ENCODE measurements at regions not wholly inside any gene's neighbourhood (a gene's known extent, or its start where the extent isn't known, plus 50 kb on each side); places are given as distances from the start of the nearest gene placed in this dataset.

DNA sequence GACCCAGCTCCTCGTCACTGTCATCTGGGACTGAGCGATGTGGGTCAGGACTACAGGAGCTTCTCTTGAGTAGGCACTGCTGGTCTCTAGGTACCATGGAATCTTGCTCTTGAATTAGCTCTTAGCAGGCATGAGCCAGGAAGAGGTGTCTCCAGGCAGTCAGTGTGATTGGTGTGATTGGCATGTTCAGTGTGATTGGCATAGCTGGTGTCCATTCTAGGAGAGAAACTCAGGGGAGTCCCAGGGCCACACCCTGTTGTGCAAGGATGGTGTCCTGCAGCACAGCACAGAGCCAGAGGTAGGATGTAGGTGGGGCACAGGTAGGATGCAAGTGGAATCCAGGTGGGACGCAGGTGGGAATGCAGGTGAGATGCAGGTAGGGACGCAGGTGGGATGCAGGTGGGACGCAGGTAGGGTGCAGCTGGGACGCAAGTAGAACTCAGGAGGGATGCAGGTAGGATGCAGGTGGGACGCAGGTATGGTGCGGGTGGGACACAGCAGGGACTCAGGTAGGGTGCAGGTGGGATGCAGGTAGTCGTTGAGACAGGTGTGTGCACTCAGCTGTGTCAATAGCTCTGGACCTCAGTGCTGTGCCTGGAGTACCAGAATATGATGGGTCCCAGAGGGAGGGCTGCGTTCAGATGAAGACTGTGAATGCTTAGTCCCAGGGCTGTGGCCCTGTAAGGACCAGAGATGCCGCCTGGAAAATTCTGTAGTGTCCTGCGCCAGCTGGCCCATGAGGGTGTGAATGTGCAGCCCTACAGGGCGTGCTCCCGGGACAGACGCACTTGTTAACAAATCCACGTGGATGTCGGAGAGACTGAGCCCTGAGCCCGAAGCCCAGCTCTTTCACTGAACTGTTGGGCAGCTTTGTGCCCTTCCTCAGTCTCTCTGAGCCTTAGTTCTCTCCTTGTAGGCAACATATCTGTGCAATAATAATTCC lies 248.2 kb upstream of the PITRM1 start:
- no peak for DNase-seq

DNA sequence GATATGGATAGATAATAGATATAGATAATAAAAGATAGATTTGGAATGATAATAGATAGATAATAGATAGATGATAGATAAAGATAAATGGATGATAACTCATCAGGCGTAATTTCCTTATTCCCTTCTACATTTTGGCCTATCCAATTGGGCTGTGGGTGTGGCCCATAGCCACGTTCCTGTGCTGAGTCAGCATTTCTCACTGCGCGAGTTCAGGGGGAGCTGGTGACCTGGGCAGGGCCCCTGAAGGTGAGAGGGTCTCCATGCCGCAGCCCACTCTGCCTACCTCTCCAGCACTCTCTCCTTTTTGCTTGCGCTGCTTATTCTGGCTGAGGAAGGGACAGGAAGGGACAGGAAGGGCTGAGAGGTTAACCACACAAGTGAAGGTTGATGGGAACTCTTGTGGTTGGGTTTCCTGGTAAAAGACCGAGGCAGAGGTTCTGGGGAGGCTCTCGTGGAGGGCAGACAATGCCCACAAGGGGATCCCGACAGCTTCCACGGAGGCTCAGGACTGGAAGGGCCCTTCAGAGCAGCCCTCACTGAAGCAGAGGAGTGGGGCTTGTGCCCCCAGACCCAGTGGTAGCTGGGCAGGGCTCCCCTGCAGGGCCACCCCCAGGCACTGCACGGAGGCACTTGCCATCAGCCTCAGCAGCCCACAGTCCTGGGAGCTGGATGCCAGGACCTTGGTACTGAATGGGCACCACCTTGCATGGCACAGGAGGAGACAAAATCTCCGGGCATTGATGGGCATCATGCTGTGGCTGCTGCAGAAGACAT lies 247.3 kb upstream of the PITRM1 start:
- no peak for DNase-seq

- DNase-seq = no peak
Measured at GRCh38 chr10:3418926-3419325, 246.3 kb upstream of the PITRM1 start.

DNA sequence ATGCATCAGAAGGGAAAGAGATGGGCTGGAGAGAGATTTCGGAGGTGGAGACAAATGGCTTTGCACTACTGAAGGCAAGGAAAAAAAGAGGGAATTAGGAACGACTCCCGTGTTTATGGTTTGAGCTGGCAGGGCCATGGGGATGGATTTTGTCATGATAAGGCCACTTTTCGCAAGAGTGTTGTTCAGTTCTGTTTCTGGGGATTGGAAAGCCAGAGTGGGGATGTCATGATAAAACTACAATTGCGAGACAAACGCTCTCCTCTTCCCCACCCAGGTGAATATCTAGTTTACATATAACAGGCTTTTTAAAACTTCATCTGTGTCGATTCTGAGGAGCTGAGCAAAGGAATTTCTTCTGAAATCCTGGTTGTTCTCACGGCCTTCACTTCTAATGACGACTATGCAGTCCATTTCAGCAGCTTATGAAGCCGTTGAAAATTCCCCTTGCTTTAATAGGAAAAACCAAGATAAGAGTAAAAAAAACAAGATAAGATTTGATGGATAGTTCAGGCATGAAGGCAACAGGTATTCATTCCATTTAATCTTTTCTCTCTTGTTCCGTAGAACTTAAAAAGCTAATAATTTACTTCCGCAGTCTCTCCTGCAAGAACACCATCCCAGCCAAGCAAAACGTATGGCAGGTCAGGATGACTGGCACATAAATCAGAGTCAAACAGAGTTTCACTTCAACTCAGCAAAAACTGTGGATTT lies 245.6 kb upstream of the PITRM1 start:
- DNase-seq = no peak

- no peak for DNase-seq
Measured at GRCh38 chr10:3417096-3417495, 244.5 kb upstream of the PITRM1 start.

DNA sequence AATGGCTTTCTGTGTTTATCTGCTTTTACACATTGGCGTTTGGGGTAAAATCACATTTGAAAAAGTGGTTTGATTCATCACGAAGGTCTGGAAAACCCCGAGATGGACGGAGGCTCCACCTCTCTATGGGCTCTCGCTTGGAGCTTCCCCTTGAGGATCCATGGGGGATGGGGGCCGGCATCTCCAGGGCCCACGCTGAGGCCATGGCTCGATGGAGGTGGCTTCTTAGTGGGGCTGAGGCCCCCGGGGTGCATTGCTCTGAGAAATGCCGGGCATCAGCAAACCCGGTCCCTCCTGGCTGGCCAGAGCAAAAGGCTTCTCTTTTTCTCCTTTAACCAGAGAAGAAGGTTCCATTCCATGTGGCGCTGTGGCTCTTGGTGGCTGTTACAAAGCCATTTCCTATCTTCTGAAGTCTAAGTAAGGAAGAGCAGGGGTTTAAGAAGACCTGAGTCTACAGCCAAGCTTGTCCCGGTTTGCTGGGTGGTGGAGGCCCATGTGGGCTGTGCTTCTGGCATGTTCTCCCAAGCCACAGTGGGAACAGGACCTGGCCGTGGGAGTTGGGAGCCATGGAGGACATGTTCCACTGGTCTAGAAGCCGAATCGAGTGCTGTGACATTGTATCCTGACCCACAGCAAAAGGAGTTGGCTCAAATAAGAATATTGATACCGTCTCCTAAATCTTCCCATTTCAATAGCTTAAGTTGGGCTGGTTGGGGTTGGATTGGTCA lies 243.5 kb upstream of the PITRM1 start:
- DNase-seq = no peak

GRCh38 chr10:3415038-3415736 lies 242.6 kb upstream of the PITRM1 start:
- DNase-seq = no peak

DNA sequence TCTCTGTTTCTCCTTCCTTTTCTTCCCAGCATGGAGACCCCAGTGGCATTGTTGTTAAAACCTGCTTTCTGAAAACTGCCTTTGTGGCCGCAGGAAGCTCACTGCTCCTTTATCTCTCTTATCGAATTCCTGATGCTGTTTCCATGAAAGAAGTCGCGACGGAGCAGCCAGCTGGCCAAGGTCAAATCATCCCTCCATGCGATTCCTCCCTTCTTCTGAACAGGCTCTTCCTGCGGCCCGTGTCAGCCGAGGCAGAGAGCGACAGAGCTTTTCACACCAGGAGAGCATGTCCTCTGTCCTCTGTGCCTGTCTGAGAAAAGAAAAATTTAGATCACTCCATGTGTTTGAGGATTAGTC lies 242.1 kb upstream of the PITRM1 start:
- DNase-seq = no peak

GRCh38 chr10:3413937-3414666 lies 241.5 kb upstream of the PITRM1 start:
- no peak for DNase-seq

DNA sequence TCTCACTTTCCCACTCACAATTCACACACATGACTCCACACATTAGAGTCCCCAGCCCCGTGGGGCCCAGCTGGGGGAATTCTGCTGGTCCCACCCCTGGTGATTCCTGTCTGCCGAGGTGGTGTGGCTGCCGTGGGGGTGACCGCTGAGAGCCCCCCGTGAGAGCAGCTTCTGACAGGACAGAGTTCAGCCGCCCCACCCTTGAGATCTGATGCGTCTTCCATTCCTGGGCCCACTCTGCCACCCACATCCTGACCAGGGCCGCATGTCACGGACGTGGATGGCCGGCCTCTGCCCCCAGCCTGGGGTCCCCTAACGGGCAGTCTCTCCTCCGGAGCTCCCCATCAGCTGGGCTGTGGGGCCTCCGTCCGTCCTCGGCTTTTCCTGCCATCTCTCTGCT lies 240.1 kb upstream of the PITRM1 start:
- DNase-seq = no peak

- DNase-seq = no peak
Measured at GRCh38 chr10:3412071-3412582, 239.5 kb upstream of the PITRM1 start.

GRCh38 chr10:3411044-3411443 lies 238.5 kb upstream of the PITRM1 start:
- no peak for DNase-seq

DNA sequence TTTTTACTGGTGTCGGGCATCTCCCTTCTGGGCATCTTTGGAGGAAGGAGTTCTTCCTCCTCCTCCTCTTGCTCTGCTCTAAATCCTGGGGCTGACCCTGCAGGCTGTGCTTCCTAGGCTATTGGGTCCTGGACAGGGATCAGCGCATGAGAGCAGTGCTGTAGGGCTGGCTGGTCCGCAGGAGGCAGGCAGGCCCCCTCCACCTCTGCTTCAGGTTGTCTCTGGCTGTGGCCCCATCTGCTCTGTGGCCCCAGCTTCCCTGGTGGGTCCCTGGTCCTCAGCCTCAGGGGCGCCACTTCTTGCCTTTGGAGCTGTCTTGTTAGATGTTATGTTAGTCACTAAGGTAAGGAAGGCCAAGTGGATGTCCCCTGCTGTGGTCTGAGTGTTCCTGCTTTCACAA lies 237.3 kb upstream of the PITRM1 start:
- DNase-seq = no peak

- no peak for DNase-seq
Measured at GRCh38 chr10:3408603-3409365, 236.2 kb upstream of the PITRM1 start.

DNA sequence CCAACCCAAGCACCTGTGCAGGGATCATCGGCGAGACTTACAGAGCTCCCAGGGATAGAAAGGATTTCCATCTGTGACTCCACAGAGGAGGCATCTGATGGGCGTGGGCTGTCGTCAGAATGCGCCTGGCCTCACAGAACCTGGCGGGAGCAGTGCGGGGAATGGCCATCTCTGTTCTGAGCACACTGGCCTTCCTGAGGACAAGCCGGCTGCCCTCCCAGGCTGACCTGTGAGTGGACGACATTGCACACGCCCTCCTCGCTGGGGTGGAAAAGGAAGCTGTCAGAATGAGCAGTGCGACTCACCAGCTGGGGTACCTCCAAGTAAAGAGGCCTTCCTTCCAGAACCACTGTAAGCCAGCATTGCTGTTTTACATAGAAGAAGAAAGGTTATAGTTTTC lies 234.6 kb upstream of the PITRM1 start:
- DNase-seq = no peak

DNA sequence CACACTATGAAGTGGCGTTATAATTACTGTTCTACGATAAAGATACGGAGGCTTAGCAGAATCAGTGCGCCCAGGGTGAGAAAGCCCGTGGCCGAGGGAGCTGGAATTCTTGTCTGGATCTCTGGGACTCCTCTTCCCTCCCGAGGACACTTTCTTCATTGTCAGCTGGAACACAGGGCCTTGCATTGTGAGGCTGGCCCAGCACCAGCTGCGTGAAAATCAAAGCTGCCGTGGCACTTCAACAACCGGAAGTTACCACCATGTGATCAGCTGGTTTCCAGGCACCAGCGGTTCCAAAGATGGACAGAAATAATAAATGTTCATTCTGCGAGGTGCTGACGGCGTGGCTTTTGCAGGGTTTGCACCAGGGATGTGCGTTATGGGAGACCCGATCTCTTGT lies 234.0 kb upstream of the PITRM1 start:
- no peak for DNase-seq

DNA sequence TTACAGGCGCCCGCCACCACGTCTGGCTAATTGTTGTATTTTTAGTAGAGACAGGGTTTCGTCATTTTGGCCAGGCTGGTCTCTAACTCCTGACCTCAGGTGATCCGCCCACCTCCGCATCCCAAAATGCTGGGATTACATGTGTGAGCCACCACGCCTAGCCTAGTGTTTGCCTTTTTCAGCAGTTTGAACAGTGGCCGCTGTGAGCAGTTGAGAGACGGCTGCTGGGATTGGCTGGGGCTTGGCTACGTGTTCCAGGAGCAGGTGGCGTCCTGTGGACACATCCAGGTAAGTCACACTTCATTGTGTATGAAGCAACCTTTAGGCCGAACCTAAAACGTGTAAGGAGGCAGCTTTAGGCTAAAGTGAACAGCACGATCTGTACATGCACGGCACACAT lies 231.8 kb upstream of the PITRM1 start:
- no peak for DNase-seq

DNA sequence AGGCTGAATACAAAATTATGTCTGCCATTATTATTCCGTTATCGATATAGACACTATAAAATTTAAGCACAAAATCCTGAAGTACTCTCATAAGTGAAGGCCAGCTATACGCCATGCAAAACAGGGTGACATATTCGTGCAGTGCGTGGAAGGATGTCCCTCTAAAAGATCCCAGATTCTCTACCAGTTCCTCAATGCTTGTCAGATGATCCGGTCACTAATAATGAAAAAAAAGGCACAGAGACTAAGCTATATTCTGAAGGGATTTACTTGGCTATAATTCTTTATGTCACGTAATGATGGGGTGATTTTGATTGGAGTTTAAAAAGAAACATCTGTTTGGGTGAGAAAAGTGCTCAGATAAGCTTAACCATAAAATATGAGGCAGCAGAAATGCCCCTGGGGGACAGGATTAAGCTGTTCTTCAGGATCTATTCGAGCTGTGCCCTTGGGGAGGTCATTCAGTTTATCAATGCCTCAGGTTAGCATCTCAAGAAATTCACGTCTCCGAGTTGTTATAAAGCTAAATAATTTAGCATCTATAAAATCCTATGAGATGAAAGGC lies 229.7 kb upstream of the PITRM1 start:
- no peak for DNase-seq

GRCh38 chr10:3401491-3401938 lies 228.9 kb upstream of the PITRM1 start:
- no peak for DNase-seq

- DNase-seq = no peak
Measured at GRCh38 chr10:3400348-3400747, 227.8 kb upstream of the PITRM1 start.

Measured in stimulated activated naive CD4-positive, alpha-beta T cell (primary cell).